Kidney tubule cell (primary cell): ENCODE measurements at regions not wholly inside any gene's neighbourhood (a gene's known extent, or its start where the extent isn't known, plus 50 kb on each side); places are given as distances from the start of the nearest gene placed in this dataset.
"Not testable (repeated sequence)": the region's sequence is repeated elsewhere in the genome, so short reads cannot be mapped to it uniquely, and the experiment has no call there.

Source experiments
- DNase-seq: peaks from one replicate; pipeline ENCODE4 v3.0.0-alpha.2; 2018; ENCODE audit warnings: low spot score

DNA sequence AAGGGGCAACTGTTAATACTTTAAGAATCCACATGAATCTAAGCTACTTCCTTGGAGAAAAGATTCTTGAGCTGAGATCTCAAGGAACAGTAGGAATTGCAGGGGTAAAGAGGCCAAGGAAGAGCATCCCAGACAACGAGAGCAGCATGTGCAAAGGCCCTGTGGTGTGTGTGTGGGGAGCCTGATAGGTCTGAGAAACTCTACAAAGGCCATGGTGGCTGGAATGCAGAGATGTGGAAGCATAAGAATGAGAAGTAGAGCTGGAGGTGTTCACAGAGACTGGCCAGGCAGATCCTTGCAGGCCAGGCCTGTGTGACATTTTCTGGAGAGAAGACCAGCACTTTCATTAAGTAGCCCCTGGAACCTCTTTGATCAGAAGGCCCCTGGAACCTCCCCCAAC is 105.8 kb upstream of the GRK3 start:
- not testable (repeated sequence) for DNase-seq

DNA sequence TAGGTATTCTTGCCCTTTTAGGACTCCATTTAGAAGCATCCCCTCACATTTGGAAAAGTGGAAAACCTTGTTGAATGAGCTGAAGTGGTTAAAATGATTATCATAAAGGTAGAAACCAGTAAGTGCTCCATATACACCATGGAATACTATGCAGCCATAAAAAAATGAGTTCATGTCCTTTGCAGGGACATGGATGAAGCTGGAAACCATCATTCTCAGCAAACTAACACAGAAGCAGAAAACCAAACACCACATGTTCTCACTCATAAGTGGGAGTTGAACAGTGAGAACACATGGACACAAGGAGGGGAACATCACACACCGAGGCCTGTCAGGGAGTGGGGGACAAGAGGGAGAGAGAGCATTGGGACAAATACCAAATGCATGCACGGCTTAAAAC is 103.8 kb upstream of the GRK3 start:
- DNase-seq, result not testable (repeated sequence)

DNA sequence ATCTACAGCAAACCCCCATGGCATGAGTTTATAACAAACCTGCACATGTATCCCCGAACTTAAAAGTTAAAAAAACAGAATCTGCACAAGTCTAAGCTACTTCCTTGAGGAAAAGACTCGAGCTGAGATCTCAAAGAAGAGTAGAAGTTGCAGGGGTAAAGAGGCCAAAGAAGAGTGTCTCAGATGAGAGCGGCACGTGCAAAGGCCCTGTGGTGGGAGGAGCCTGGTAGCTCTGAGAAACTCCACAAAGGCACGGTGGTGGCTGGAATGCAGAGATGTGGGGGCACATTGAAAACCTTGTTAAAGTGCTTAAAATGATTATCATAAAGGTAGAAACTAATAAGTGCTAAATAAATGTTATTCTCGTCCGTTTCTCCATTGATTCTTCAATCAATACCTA is 103.2 kb upstream of the GRK3 start:
- no peak for DNase-seq

DNA sequence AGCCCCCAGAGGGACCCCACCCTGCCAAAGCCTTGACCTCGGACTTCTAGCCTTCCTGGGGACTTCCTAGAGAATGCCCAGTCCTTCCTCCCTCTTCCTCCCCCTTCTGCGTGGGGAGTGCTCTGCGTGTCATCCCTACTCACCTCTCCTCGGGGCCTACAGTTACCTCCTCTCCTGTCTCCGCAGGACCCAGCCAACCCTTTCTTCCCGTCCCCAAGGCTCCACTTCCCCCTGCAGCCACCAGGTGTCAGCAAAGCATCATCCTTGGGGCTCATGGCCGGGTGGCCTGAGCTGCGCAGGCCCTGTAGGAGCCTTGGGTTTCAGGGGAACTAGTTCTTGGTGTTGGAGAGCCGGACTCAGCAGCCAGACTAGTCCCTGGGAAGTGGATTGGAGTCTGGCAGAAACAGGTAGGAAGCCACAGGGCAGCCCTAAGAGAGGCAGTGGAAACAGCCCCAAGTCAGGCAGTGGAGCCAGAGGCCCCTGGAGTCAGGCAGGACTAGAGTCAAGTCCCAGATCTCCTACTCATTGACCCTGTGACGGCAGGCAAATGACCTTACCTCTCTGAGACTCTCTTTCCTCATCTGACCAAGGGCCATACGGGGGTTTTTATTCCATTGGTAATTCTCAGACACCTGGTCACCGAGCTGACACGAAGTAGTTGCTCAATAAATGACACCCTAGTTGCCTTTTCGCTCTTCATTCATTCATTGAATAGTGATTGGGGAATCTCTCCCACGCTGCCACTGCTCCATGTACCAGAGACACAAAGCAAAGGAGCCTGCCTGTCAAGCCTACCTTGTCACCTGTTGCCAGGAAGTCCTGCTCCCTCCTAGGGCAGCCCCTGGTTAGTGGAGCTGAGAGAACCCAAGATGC is 101.8 kb upstream of the GRK3 start:
- peak; percentile 78 for DNase-seq

DNA sequence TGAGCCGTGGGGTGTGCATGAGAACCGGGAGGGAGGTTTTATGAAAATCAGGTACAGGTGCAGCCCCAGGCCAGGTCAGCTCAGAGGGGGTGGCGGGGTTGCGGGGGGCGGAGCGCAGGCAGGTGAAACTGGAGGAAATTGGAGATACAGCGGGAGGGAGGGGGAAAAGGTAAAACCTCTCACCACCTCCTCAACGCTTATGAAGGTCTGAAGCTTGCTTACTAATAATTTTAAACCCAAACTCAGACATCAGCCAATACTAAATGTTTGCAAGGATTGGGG is 101.2 kb upstream of the GRK3 start:
- not testable (repeated sequence) for DNase-seq

DNA sequence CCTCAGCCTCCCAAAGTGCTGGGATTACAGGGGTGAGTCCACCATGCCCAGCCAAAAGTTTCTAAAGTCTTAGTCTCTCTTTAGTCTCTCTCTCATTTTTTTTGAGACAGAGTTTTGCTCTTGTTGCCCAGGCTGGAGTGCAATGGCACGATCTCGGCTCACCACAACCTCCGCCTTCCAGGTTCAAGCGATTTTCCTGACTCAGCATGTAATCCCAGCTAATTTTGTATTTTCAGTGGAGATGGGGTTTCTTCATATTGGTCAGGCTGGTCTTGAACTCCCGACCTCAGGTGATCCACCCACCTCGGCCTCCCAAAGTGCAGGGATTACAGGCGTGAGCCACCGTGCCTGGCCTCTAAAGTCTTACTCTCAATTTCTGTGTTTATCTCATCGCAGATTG is 100.1 kb upstream of the GRK3 start:
- not testable (repeated sequence) for DNase-seq

DNA sequence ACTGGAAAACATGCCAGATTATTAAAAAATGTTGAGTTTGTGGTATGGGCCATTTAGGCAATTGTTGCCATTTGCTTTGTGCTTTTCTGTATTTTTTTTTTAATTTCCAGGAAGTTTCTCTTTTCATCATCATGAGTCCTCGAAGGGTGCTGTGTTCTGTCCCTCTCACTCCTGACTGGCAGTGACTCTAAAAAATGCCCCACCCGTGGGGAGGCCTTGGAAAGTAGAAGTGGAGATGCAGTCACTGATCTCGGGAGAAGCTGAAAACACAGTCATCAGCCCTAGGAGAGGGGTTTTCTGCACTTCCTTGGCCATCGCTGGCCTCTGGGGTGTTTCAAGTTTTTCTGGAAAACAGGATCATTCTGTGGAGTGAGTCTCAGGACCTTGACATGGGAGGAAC is 98.5 kb upstream of the GRK3 start:
- DNase-seq, result no peak

DNA sequence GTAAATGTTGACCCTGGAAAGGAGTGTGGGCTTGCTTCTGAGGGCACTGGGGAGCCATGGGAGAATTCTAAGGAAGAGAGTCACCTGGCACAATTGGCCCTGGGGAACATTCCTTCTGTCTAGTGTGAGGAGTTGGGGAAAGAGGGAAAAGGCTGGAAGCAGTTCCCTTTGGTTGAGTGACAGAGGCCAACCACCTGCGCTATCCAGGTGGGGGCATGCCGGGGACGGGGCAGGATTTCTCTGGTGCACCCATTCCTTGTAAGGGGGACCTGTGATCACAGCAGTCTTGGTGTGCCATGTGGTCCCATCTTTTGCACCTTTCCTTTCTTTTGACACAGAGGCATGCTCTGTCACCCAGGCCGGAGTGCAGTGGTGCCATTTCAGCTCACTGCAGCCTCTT is 92.1 kb upstream of the GRK3 start:
- no peak for DNase-seq

DNA sequence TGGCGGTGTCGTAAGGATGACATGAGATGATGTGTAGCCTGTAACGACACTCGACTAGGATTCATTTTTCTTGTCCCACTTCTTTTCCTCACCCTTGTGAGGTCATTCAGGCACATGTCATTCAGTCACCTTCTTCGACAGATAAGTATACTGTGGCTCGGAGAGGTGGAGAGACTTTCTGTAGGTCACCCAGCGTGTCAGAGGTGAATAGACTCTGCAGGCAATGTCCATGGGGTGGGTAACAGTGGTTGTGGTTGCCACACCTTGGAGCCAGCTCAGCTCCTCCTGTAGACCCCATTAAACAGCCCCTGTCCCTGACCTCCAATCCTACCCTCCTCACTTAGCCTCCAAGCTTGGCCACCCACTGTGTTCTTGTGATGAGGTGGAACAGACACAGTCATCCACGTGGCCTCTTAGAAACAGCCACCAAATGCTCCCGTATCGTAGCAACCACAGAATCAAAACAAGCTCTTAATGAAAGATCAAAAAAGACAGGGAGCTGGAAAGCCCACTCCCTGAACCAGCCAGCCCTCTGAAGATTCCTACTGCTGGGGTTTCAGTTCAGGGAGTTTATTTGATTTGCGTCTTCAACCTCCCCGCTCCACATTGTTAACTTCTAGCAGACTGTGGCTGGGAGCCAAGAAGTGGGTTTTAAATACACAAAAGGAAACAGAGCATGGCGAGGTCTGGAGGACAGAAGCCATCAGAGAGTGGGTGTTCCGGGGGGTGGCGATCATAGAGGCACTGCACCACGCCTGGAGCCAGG is 89.0 kb upstream of the GRK3 start:
- peak; percentile 81 for DNase-seq

DNA sequence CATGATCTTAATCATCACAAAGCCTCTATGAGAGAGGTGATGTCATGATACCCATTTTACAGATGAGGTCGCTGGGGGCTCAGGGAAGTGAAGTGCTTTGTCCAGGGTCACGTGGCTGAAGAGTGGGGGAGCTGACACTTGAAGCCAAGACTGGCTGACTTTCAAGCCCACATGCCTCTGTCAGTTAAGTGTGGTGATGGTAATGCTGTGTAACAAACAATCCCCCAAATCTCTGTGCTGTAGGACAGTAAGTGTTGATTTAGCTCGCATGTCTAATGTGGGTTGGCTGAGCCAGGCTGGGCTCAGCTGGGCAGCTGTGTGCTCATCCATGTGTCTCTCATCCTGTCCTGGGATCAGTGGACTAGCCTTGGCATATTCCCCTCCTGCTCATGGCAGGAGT is 87.1 kb upstream of the GRK3 start:
- no peak for DNase-seq

DNA sequence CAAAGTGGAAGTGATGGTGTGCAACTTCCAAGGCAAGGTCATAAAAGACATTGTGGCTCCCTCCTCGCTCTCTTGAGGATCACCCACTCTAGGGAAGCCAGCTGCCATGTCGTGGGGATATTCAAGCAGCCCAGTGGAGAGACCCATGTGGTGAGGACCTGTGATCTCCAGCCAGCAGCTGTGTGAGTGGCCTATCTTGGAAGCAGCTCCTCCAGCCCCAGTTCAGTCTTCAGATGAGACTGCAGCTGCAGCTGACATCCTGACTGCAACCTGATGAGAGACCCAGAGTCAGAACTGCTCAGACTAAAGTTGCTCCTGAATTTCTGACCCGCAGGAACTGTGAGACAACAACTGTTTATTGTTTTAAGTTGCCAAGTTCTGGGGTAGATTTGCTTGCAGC is 86.4 kb upstream of the GRK3 start:
- DNase-seq, result no peak

DNA sequence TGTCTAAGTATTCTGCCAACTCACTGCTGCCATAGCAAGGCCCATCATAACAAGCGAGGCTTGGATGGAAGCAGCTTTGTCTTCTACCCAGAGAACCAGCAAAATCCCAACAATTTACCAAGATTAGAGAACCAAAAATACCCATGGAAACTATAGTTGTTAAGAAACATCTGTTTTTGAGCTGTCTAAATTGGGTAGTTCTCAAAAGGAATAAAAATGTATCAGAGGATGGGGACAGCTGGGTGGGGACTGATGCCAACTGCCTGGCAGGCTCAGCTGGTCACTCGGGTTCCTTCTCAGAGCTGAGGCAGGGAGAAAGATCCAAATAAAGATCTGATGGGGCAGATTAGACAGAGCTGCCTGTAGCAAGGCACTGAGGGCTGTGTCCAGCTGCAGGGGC is 85.9 kb upstream of the GRK3 start:
- no peak for DNase-seq

DNA sequence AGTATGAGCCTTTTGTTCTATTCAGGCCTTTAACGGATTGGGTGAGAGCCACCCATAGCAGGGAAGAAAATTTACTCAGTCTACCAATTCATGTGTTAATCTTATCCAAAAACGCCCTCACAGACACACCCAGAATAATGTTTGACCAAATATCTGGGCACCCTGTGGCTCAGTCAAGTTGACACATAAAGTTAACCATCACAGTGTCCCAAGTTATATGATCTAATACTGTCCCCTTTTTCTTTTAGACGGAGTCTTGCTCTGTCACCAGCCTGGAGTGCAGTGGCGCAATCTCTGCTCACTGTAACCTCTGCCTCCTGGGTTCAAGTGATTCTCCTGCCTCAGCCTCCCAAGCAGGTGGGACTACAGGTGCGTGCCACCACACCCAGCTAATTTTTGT is 83.6 kb upstream of the GRK3 start:
- DNase-seq, result not testable (repeated sequence)

DNA sequence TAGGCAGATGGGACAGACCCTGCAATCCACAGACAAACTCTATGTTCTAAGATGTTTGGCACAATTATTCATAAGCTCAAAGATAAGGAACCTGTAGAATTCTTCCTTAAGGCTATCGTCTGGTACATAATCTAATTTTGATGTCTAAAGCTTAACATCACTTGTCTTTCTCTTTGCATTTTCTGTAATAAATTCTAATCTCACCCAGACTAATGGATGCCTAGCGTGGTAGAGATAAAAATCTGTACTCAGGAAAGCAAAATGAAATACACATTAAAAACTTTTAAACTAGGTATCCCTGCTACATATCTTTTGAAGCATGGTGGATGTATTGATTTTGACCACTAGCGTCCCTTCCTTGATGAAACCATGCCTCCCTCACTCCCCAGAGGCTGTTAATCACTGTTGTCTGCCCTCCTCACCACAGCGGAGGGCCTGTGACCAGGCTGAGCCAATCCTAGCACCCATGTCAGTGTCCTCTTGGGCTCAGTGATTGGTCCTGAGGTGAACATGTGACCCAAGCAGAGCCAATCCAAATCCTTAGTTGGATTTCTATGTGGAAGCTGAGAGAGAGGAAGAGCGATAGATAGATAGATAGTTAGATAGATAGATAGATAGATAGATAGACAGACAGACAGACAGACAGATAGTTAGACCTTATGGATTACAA is 82.2 kb upstream of the GRK3 start:
- DNase-seq, result no peak

DNA sequence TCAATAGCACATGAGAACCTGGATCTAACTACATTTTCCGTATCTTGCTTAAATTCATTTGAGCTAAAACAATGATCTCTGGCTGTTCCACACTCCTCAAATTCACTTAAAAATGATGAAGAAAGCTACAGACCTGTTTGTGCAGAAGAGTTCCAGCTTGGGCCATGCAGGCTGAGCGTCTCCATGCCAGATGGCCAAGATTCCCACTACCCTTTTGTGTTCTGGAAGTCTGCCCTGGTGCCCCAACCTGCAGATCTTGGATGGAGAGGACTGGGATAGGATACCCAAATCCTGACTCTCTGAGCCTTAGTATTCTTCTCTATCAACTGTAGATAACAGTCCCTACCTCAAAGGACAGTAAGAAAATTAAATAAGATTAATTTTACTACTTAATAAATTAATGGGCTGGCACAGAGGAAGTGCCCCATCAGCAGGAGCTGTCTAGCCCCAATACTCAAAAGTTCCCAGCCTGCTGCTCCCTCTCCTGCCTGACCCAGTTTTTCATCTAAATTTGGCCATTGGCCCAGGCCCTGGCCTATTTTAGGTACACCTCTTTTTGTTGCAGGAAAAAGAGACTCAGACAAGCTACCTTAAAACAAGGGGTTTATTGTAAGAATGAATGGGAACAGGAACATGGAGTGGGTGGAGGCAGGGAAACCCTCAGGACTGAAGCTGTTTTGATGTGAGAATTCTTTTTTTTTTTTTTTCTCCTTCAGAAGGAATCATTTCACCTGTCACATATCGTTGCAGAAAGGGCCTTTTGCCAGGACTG is 81.4 kb upstream of the GRK3 start:
- no peak for DNase-seq

DNA sequence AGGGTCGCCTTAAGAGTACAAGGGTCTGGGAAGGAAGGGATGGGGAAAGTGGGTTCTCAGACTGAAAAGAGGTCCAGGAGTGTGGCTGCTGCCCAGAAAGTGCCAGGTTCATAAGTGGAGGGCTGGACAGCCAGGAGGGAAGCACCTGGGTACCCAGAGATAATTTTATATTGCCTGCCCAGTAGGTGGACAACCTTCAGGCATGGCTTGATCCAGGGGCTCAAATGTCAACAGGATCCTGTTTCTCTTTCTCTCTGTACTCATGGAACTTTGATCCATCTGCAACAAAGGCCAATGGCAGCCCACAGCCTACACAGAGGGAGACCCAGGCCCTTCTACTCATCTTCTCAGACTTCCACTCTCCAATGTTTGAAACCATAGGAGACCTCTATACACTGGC is 80.5 kb upstream of the GRK3 start:
- no peak for DNase-seq

DNA sequence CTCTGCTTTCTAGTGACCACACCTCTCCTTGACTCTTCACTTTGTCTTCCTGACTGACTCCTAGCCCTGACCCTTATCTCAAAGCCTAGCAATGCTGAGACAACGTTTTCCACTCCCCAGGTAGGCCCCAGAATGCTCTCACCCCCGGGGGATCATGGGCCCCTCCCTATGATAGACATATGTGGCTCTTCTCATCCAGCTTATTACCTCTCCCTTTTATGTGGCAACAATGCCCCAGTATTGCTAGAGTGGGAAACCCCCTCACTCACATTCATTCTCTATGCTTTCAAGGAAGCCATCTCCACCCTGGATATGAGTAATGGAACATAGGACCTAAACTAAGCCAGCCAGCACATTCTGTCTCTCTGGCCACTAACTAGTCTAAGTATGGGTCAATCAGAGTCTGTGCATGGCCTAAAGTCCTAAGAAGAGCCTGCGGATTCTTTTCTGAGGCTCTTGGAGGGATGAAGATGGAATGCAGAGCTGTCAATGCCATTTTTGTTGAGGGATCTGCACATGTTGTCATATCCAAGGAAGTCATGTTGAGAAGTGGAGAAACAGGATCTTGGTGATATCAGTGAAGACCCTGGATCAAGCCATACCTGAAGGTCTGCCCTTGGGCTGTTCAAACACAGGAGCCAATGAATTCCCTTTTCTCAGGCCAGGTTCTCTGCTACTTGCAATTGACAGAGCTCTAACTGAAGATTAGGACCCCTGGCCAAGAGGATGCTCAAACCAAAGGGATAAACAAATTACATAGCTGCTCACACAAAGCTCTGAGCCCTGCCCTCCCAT is 79.8 kb upstream of the GRK3 start:
- no peak for DNase-seq

DNA sequence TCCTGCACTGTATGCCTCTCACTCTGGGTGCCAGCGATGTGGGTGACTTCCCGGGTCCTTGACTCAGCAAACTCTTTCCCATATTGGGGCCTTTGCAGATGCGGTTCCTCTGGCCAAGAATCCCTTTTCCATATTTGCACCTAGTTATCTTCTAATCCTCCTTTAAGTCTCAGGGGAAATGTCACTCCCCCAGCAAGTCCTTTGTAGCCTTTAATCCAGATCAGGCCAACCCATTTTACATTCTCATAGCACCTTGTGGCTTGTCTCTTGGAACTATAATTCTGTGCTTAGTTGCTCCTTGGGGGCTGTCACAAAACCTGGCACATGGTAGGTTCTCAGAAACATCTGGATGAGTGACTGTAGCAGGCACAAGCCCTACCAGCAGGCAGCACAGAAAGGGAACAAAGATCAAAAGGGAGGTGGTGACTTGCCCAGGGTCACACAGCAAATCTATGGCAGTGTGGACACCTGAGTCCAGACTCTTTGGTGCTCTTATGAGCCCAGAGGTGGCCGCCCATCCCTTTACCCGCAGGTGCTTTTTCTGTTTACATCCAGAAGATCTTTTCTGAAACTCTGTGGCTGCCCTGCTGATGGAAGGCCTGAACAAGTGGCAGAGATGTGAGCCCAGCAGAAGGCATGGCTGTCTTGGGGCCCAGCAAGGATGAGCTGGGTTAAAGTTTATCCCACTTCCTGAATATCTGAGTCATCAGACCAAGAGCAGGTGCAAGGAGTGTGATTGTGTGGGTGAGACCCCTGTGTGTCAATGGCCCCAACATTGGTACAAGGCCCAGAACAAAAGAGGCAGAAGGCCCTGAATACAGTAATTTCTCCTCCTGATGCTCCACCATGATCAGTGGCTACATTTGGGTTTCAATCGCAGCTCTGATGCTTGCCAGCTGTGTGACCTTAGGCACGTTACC is 78.6 kb upstream of the GRK3 start:
- peak; percentile 52 for DNase-seq

DNA sequence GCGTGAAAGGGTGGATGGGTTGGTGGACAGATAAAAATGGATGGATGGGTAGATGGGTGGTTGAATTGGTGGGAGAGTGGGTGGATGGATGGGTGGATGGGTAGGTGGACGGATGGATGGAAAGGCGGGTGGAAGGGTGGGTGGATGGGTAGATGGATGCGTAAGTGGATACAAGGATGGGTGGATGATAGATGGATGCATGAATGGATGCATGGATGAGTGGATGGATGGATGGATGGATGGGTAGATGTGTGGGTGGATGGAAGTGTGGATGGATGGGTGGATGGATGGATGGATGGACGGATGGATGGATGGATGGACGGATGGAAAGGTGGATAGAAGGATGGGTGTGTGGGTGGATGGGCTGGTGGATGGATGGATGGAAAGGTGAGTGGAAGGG is 77.0 kb upstream of the GRK3 start:
- DNase-seq, result no peak

DNA sequence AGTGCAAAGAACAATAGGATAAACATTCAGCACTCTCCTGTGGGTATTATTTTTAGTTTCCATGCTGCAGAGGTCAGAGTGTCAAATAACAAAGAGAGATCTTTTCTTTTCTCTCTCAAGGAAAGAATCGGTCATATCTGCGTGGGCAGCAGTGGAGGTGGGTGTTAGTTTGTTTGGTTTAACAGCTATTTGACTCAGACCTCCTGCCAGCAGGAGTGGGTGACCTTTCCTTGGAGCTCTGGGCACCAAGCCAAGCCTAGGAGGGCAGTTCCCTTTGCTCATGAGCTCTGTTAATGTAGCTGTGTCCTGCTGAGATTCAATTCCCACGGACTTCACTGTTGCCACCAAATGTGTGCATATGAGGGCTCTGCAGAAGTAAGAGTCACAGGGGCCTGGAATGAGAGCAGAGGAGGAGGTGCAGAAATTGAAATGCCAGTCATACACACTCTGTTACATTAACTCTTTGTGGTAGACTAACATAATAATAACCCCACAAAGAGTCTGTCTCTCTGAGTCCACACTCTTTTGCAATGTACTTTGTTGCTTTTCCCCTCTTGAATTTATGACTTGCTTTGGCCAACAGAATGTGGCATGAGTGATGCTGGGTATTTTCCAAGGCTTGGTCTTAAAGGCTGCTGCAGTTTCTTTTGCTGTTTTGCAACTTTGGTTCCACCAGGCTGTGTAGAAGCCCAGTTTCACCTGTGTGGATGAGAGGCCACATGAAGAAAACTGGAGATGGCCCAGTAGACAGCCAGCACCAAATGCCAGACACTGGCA is 76.0 kb upstream of the GRK3 start:
- DNase-seq, result peak; percentile 92
